Large intestine (tissue), 3 donors: ENCODE measurements at regions not wholly inside any gene's neighbourhood (a gene's known extent, or its start where the extent isn't known, plus 50 kb on each side); places are given as distances from the start of the nearest gene placed in this dataset.

ENCODE experiments used
- DNase-seq, 2 donors: peaks; one replicate each; pipeline versions ENCODE4 v3.0.0 to v3.0.0-alpha.2; 2013
- H3K27ac ChIP-seq: one replicate; pipeline ENCODE4 v1.5.1; 2013; ENCODE audit warnings: low read length
- H3K27me3 ChIP-seq: 2 replicates; pipeline ENCODE4 v1.6.1; 2013; ENCODE audit warnings: low read length; ENCODE audit not compliant: control insufficient read depth, insufficient read depth
- H3K36me3 ChIP-seq: 2 replicates; pipeline ENCODE4 v1.6.1; 2013; ENCODE audit warnings: low read length; ENCODE audit not compliant: control insufficient read depth, insufficient read depth
- H3K4me1 ChIP-seq: one replicate; pipeline ENCODE4 v1.6.1; 2013; ENCODE audit warnings: low read length; ENCODE audit not compliant: control insufficient read depth, insufficient read depth
- H3K4me3 ChIP-seq: one replicate; pipeline ENCODE4 v1.5.1; 2013; ENCODE audit warnings: low read length
- H3K9me3 ChIP-seq: one replicate; pipeline ENCODE4 v1.6.1; 2013; ENCODE audit warnings: mild to moderate bottlenecking, low read depth, low read length, moderate library complexity; ENCODE audit not compliant: control insufficient read depth
- WGBS: methylation state at CpG from one replicate; pipeline ENCODE4 v1.1.5; 2013; ENCODE audit warnings: low lambda C conversion rate; ENCODE audit not compliant: insufficient coverage; 5-methylcytosine and 5-hydroxymethylcytosine counted together

DNA sequence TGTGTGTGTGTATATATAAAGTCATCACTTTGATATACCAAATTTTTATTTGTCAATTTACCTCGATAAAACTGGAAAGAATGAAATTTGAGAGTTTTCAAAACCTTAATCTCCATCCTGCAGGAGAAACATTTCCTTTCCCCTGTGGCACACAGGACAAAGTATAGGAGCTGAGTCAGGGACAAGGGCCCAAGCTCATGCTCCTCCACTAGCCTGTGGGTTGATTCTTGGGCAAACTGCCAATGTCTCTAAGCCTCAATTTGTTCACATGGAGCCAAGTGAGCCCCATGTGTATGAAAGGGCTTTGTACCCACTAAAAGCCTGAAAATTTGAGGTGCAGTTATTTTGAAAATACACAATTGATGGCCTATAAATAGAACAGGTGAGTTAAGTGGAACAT is 60.3 kb upstream of the IL6 start:
- DNase-seq: no peak
- Histone ChIP-seq H3K9me3 (peaks cover 8% of the 10 kb centered on the region), H3K4me1 (no peaks in the 10 kb centered on the region), H3K4me3 (no peak overlapping the region), H3K36me3 (no peaks in the 10 kb centered on the region), H3K27ac (no peak overlapping the region), H3K27me3 (no peaks in the 10 kb centered on the region)
- no CpG with 5 or more reads among the region's 1 CpG for WGBS

DNA sequence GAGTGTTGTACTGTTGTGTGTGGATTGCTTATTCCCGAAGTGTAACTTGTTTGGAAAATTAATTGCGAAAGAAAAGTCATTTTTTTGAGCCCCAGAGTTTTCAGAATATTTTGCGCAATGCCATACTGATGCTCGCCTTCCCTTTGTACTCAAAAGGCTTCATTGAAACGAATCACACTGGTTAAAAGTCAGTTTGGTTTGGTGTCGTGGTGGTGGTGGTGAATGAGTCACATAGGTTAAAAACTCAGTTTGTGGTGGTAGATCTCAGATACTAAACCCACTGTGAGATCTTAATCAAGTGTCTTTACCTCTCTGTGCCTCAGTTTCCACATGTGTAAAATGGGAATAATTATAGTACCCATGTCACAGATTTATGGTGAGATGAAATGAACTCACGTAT is 61.1 kb upstream of the IL6 start:
- H3K27me3 ChIP-seq: no peaks in the 10 kb centered on the region
- H3K4me3 ChIP-seq: no peak overlapping the region
- WGBS: 100% methylated on average over 4 of the region's 7 CpGs
- DNase-seq: no peak
- no peaks in the 10 kb centered on the region for H3K4me1 ChIP-seq
- H3K27ac ChIP-seq: no peak overlapping the region
- H3K9me3 ChIP-seq: peaks cover 8% of the 10 kb centered on the region
- H3K36me3 ChIP-seq: no peaks in the 10 kb centered on the region

DNA sequence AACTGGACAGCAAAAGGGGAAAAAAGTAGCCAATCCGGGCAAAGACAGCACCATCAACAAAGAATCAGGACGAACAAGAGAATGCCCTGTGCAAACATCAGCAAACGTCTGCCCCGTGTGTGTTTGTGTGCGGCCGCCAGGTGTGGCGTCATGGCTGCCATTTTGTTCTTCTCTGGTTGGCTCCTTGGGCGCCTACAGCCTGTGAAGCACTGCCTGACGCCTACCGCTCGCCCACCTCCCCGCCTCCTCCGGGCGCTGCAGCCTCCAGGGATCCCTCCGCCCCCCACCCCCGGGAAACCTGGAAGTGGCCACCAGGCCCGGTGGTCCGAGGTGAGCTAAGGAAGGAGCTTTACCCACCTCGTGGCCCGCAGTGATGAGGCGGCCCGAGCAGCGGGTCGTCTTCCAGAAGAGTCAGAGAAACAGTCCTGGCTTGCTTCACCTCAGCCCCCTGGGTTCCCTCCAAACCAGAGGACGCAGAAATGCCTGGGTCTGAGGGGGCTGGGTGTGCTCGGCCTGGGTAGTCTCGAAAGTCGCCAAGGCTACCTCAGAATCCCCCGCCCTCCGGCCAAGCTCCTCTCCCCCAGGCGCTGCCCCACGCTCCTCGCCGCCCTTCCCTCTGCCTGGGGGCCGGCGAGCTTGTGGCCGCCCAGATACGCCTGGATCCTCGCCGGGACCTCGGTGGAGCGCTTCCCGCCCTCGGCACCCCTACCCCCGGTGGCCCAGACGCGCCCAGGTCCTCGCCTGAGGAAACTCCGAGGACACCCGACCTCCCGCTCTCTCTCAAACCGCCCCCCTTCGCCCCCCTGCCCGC is 61.8 kb upstream of the IL6 start:
- Histone ChIP-seq H3K36me3 (no peaks in the 10 kb centered on the region), H3K4me1 (no peaks in the 10 kb centered on the region), H3K4me3 (no peak overlapping the region), H3K9me3 (peaks cover 8% of the 10 kb centered on the region), H3K27ac (no peak overlapping the region), H3K27me3 (no peaks in the 10 kb centered on the region)
- WGBS: 100% methylated on average over 1 of the region's 54 CpGs
- DNase-seq: no peak

DNA sequence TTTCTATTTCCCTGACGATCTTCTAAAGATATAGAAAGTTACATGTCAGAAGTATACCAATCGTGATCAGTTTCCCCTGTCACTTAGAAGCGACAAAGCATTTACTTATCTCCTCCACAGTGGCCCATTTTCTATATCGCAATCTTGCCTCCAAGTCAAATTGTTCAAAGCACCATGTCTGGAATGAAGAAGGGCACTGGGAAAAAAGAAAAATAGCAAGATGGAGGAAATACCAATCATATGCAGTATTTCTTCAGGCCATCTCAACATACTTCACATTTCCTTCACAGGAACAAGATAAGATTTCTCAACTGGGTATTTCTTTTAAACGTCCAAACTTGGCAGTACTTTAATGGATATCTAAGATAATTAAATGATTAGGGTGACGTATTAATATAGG is 63.3 kb upstream of the IL6 start:
- Histone ChIP-seq H3K27me3 (no peaks in the 10 kb centered on the region), H3K27ac (no peak overlapping the region), H3K36me3 (no peaks in the 10 kb centered on the region), H3K4me1 (no peaks in the 10 kb centered on the region), H3K4me3 (no peak overlapping the region), H3K9me3 (peaks cover 8% of the 10 kb centered on the region)
- WGBS: 100% methylated on average over 1 of the region's 6 CpGs
- DNase-seq: no peak

DNA sequence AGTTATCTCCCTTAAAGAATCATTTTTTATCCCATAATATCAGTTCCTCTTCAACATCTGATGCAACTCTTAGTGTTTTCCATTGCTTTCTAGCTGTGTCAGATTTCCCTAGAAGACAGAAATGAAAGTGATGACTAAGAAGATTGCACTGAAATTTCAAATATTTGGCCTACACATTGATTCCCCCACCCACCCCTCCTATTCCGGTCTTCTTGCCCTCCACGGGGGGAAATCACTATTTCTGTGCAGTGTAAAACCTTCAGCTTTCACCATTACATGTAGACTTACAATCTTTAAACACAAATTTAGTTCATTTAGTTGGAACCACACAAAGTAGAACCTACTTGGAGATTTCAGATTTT is 63.7 kb upstream of the IL6 start:
- no peak for DNase-seq
- Histone ChIP-seq H3K27me3 (no peaks in the 10 kb centered on the region), H3K27ac (no peak overlapping the region), H3K9me3 (peaks cover 8% of the 10 kb centered on the region), H3K4me3 (no peak overlapping the region), H3K4me1 (no peaks in the 10 kb centered on the region), H3K36me3 (no peaks in the 10 kb centered on the region)
- WGBS: no CpG with 5 or more reads among the region's 2 CpGs

DNA sequence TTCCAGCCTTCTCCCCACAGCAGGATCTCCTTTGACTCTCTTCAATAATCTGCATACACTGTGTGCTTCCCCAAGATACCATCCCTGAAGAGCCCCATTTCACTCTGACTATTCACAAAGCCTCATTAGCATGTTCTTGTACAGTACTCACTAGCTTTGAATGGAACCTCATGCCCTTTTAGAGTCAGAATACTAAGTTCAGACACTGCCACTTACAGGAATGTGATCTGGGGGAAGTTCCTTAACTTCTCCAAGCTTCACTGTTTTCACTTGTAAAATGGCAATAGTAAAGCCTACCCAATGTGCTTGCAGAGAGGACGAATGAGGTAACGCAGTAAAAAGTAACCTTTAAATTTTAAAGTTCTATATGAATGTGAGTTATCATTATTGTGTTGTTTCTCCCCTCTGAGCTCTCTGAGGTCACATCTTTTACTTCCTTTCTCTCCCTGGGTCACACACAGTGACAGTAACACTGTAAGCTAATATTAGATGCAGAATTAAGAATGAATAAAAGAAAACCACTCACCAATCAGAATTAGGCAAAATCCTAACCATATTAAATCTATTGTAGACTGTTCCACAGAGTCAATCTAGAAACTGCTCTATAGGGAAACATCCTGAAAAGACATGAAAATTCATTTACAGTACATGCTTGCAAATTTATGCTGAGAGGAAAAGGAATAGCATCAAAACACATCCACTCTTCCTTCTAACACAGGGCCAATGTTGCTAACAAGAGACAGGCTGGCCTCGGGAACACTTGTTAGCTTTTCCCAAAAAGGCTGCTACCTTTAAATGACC is 64.2 kb upstream of the IL6 start:
- Histone ChIP-seq H3K27ac (no peak overlapping the region), H3K27me3 (no peaks in the 10 kb centered on the region), H3K4me1 (no peaks in the 10 kb centered on the region), H3K9me3 (peaks cover 8% of the 10 kb centered on the region), H3K36me3 (no peaks in the 10 kb centered on the region), H3K4me3 (no peak overlapping the region)
- no peak for DNase-seq
- WGBS: 100% methylated on average over 2 of the region's 3 CpGs

DNA sequence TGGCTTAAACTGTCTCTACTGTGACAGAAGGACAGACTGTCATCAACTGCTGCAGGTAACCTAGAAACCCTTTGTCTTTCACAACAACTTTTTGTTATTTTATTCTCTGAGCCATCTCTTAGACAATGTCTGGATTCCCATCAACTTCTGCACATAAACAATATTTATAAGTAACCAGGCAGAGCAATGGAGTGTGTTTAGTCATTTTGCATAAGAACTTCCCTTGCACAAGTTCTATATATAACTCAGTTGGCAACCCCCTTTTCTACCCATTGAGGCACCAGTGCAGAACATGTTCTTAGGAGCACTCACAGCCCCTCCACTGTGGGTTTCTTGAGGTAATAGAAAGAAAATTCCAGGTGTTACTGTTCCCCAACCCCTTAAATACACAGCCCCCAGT is 65.0 kb upstream of the IL6 start:
- Histone ChIP-seq H3K4me1 (no peaks in the 10 kb centered on the region), H3K9me3 (peaks cover 8% of the 10 kb centered on the region), H3K27me3 (no peaks in the 10 kb centered on the region), H3K27ac (no peak overlapping the region), H3K36me3 (no peaks in the 10 kb centered on the region), H3K4me3 (no peak overlapping the region)
- no peak for DNase-seq

DNA sequence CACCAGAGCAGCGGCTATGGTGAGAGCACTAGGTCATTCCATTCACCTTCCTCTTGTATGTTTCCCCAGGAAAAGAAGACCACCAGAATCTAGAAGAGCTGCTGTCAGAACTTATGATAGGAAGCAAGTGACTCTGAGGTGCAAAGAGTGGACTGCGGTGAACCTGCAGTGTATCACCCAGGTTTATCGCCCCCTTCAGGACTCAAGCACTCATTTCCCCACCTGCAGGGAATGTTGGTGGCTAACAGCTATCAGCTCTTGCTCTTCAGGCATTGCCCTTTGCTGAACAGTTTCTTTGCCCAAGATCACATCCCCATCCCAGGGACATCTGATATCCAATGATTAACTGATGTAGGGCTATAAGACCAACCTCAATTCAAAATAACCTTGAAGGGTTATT is 66.3 kb upstream of the IL6 start:
- Histone ChIP-seq H3K36me3 (no peaks in the 10 kb centered on the region), H3K4me3 (no peak overlapping the region), H3K27ac (no peak overlapping the region), H3K9me3 (peaks cover 8% of the 10 kb centered on the region), H3K4me1 (no peaks in the 10 kb centered on the region), H3K27me3 (no peaks in the 10 kb centered on the region)
- 80% methylated on average over 1 of the region's 3 CpGs for WGBS
- DNase-seq: peak in 1 of 2 donors; percentile 9

DNA sequence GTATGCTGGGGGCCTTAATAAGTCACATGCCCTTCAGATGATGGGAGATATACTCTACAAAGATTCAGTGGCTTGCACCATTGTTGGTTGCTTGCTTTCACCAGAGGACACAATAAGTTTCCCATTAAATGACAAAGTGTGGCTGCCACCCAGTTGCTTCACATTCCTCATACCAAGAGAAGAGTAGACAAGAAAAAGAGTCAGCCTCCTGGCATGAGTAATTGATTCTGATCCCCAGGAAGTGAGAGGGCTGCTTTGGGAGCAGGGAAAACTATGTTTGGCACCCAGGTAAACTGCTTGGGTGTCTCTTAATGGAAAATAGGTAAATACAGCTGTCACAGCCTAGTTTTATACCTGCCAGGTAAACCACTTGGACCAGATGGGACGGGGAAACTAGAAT is 66.7 kb upstream of the IL6 start:
- Histone ChIP-seq H3K27ac (no peak overlapping the region), H3K9me3 (peaks cover 4% of the 10 kb centered on the region), H3K36me3 (no peaks in the 10 kb centered on the region), H3K27me3 (no peaks in the 10 kb centered on the region), H3K4me3 (no peak overlapping the region), H3K4me1 (no peaks in the 10 kb centered on the region)
- DNase-seq: no peak
- 83% methylated on average over 1 of the region's 1 CpG for WGBS

DNA sequence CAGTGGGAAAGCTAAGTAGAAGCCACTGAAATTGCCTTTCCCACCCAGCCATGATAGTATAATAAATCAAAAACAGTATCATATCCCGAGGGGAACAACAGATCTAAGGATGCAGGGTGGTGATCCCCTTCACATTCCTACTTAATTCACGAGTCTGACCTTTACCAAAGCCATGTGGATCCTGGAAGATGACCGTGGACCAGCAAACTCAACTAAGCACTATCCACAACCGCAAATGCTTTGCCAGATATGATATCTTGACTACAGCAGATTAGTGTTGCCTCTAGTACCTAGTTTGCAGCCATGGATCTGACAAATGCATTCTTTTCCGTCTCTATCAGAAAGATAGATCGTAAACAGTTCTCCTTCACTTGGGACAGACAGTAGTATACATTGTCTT is 67.3 kb upstream of the IL6 start:
- Histone ChIP-seq H3K27me3 (no peaks in the 10 kb centered on the region), H3K27ac (no peak overlapping the region), H3K4me1 (no peaks in the 10 kb centered on the region), H3K9me3 (no peaks in the 10 kb centered on the region), H3K36me3 (no peaks in the 10 kb centered on the region), H3K4me3 (no peak overlapping the region)
- 92% methylated on average over 2 of the region's 6 CpGs for WGBS
- DNase-seq: no peak

DNA sequence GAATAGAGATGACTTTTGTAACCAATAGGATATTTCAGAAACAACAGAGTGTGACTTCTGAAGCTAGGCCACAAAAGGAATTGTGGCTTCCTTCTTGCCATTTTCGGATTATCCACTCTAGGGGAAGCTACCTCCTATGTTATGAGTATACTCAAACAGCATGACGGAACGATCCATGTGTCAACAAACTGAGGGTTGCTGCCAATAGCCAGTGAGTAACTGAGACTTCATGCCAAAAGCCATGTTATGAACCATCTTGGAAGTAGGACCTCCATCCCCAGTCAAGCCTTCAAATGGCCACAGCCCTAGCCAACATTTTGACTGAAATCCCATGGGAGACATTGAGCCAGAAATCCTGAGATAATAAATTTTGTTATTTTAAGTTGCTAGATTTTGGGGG is 69.0 kb upstream of the IL6 start:
- Histone ChIP-seq H3K4me1 (no peaks in the 10 kb centered on the region), H3K9me3 (no peaks in the 10 kb centered on the region), H3K36me3 (no peaks in the 10 kb centered on the region), H3K27ac (no peak overlapping the region), H3K27me3 (no peaks in the 10 kb centered on the region), H3K4me3 (no peak overlapping the region)
- WGBS: no CpG with 5 or more reads among the region's 3 CpGs
- DNase-seq: no peak
